Fibroblast of mammary gland (primary cell): ENCODE measurements at regions not wholly inside any gene's neighbourhood (a gene's known extent, or its start where the extent isn't known, plus 50 kb on each side); places are given as distances from the start of the nearest gene placed in this dataset.
"Not testable (repeated sequence)": the region's sequence is repeated elsewhere in the genome, so short reads cannot be mapped to it uniquely, and the experiment has no call there.

Experiments
- DNase-seq: peaks from one replicate; pipeline ENCODE4 v3.0.0-alpha.2; 2010; ENCODE audit warnings: low read depth
- H3K4me3 ChIP-seq: 2 replicates; pipeline ENCODE4 v1.5.1; 2011; ENCODE audit warnings: low read depth, mild to moderate bottlenecking, low read length, moderate library complexity; ENCODE audit not compliant: control insufficient read depth
- TF ChIP-seq, protein P1 (sequence below): conservative IDR thresholded peaks from 2 replicates; pipeline ENCODE4 v1.5.1; 2011; ENCODE audit warnings: low read depth, low read length, inconsistent platforms; ENCODE audit not compliant: control insufficient read depth, insufficient read depth

GRCh38 chr12:131287015-131287937, 333.6 kb downstream of the ADGRD1 start:
- TF ChIP-seq, protein P1, sequence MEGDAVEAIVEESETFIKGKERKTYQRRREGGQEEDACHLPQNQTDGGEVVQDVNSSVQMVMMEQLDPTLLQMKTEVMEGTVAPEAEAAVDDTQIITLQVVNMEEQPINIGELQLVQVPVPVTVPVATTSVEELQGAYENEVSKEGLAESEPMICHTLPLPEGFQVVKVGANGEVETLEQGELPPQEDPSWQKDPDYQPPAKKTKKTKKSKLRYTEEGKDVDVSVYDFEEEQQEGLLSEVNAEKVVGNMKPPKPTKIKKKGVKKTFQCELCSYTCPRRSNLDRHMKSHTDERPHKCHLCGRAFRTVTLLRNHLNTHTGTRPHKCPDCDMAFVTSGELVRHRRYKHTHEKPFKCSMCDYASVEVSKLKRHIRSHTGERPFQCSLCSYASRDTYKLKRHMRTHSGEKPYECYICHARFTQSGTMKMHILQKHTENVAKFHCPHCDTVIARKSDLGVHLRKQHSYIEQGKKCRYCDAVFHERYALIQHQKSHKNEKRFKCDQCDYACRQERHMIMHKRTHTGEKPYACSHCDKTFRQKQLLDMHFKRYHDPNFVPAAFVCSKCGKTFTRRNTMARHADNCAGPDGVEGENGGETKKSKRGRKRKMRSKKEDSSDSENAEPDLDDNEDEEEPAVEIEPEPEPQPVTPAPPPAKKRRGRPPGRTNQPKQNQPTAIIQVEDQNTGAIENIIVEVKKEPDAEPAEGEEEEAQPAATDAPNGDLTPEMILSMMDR = no peak
- no peak overlapping the region for H3K4me3 ChIP-seq
- no peak for DNase-seq

- no peak overlapping the region for H3K4me3 ChIP-seq
- no peak for DNase-seq
- TF ChIP-seq, protein P1 = no peak
Observed at GRCh38 chr12:131287938-131288764, 334.4 kb downstream of the ADGRD1 start.

- H3K4me3 ChIP-seq, DNase-seq: not testable (repeated sequence)
Observed at GRCh38 chr12:131288765-131289695, 335.3 kb downstream of the ADGRD1 start.

- not testable (repeated sequence) for DNase-seq, H3K4me3 ChIP-seq
Observed at GRCh38 chr12:131289807-131290206, 336.1 kb downstream of the ADGRD1 start.

DNA sequence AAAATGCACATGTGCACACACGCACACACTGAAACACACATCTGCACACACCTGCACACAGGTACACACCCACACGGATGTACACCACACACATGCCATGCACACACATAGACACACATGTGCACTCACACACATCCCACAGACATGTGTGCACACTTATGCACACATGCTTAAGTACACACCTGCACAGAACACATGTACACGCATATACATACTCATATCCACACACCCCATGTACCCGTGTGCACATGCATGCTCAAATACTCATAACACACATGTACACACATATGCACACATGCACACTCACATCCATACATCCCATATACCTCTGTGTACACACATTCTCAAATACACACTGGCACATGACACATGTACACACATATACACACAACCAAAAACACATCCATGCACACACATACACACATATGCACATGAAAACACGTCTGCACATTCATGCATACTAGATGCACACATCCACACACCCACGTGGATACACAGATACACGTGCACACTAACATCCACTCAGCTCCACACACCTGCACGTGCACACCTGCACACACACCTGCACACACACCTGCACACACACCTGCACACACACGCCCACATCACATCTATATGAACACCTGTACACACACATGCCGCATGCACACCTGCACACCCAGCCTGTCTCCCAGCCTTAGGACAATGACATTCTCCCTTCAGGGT, 336.7 kb downstream of the ADGRD1 start:
- H3K4me3 ChIP-seq = no peak overlapping the region
- DNase-seq = no peak
- TF ChIP-seq, protein P1 = no peak

- not testable (repeated sequence) for H3K4me3 ChIP-seq, DNase-seq
Observed at GRCh38 chr12:131293071-131294015, 339.6 kb downstream of the ADGRD1 start.

GRCh38 chr12:131294716-131295115, 341.0 kb downstream of the ADGRD1 start:
- not testable (repeated sequence) for H3K4me3 ChIP-seq, DNase-seq

DNA sequence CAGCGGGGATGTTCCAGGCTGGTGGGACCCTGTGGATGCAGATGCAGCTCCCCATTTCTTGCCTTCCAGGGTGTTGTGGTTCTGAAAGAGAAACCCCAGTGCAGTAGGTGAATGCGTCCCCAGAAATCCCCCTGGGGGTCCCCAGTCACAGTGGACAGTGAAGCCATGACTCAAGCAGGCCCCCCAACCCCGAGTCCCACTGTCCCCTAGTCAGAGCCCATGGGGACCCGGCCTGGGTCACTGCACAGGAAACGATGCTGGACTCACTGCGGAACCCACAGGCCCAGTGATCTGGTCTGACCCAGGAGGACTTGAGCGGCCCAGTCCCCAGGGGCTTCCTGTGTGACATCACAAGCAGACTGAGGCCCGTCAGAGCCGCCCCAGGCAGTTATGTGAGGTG, 341.4 kb downstream of the ADGRD1 start:
- not testable (repeated sequence) for DNase-seq, H3K4me3 ChIP-seq

GRCh38 chr12:131295559-131295958, 341.9 kb downstream of the ADGRD1 start:
- H3K4me3 ChIP-seq, DNase-seq: not testable (repeated sequence)

DNA sequence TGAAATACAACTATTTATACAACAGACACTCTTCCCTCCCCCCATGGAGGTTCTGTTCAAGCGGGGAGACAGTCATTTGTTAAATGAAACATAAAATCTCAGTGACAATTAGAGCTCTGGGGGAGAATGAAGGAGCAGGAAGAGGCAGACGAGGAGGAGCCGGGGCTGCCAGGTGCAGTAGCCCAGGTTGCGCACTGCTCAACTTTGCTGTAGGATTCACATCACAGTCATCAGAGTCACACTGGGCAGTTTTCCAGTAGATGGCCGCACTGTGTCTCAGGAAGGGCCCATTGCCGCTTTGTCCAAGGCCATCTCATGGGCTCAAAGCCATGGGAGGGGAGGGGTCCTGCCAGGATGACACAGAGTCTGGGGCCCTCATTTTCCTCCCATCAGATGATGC, 342.4 kb downstream of the ADGRD1 start:
- not testable (repeated sequence) for H3K4me3 ChIP-seq, DNase-seq

GRCh38 chr12:131296651-131297050, 342.9 kb downstream of the ADGRD1 start:
- not testable (repeated sequence) for H3K4me3 ChIP-seq, DNase-seq

- DNase-seq, H3K4me3 ChIP-seq: not testable (repeated sequence)
Observed at GRCh38 chr12:131298526-131299369, 345.0 kb downstream of the ADGRD1 start.
